H4 (cell line): ENCODE measurements at regions not wholly inside any gene's neighbourhood (a gene's known extent, or its start where the extent isn't known, plus 50 kb on each side); places are given as distances from the start of the nearest gene placed in this dataset.

Experiments used
- DNase-seq: peaks from one replicate; pipeline ENCODE4 v3.0.0-alpha.2; 2015; ENCODE audit warnings: low spot score

DNA sequence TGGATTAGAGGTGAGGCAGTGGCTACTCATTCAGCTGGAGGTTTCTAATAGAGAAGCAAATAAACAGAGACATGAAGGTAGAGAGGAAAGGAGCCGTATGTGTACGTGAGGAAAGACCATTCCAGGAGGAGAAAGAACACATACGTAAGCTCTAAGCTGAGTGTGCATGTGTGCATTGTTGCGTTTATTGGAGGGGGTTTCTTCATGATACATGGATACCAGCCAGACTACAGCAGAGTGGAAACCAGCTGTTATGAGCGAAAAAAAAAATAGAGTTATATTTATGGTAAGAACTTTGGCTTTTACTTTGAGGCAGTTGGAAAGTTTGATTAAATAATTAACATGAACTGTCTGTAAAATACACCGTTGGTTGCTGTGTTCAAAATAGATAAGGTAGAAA lies 173.4 kb upstream of the RGS18 start:
- no peak for DNase-seq

DNA sequence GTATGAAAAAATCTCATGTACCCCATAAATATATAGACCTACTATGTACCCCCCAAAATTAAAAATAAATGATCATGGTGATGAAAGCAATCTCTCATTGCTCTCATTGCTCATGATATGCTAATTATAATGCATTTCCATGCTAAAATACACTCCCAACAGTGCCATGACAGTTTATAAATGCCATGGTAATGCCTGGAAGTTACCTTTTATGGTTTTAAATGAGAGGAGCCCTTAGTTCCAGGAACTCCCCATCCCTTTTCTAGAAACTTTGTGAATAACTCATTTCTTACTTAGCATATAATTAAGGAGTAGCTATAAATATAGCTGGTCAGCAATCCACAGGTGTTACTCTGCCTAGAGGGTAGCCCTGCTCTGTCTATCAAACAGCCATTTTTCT lies 166.1 kb upstream of the RGS18 start:
- no peak for DNase-seq

DNA sequence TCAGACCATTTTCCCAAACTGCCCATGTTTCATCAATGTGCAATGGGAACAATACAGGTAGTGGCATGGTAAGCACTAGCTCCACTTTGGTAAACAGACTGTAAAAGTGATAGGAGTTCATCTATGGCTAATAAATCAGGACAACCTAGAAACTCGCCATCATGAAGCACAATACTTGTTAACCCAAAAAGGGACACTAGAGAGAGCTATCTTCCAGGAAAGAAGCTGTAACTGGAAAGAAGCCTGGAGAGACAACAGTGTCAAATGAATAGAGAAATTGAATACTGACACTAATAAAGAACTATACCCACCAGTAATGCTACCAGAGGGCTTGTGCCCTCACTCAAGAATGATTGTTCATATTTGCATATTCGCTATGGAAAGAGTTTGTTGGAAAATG lies 164.7 kb upstream of the RGS18 start:
- DNase-seq, result peak; percentile 34

DNA sequence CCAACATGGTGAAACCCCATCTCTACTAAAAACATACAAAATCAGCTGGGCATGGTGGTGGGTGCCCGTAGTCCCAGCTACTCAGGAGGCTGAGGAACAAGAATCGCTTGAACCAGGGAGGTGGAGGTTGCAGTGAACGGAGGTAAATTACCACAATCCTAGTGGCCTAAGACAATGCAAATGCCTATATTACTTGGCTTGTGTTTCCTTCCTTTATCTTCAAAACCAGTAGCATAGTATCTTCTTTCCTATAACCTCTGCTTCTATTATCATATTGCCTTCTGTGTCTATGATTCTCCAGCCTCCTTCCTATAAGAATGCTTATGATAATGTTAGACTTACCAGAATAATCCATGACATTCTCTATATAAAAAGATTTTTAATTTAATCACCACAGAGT lies 156.2 kb upstream of the RGS18 start:
- DNase-seq, result no peak

DNA sequence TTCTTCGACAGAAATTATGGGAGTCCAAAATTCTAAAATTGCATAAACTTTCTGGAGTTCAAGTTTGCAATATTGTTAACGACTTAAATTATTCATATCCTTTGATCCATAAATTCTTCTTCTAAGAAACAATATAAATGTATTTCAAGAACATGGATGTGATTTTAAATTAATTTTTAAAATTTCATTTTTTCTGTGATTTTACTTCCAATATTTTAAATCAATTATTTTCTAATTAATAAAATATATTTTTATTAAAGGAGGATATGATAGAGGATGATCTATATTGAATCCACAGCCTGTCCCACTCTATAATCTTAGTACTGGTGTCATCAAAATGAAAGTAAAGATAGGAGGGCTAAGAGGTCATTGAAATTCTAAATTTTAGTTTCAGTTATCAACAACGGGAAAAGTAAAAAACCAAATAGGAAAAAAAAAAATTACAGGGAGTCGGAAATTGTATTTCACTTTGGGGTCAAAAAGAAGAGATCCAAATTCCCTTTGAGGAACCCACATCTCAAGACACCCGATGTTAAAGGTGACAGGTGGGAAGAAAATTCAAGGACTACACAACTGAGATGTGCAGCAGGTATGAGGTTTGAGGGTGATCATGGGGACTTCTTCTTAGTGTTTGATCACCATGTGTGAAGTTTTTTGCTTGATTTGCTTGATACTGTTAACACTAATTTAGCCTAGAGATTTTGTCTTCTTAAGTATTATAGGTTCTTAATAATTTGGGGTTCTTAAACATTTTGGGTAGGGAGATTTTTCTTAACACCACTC lies 154.8 kb upstream of the RGS18 start:
- DNase-seq, result no peak

DNA sequence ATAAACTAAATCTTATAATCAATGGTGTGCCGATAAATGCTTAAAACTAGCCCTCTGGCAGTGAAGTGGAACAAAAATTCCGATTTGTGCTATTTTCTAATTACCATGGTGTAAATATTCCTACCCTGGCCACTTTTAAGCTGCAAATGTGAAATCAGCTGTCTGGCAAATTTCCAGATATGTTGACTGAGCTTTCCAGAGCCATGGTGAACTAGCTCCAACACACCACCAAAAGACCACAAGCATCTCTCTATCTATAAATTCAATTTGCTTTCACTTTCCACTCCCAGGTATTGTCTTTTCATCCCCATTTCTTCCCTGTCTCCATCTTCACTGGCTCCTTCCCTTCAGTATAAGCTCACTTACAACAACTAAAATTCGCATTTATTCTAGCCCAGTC lies 152.3 kb upstream of the RGS18 start:
- DNase-seq, result no peak

DNA sequence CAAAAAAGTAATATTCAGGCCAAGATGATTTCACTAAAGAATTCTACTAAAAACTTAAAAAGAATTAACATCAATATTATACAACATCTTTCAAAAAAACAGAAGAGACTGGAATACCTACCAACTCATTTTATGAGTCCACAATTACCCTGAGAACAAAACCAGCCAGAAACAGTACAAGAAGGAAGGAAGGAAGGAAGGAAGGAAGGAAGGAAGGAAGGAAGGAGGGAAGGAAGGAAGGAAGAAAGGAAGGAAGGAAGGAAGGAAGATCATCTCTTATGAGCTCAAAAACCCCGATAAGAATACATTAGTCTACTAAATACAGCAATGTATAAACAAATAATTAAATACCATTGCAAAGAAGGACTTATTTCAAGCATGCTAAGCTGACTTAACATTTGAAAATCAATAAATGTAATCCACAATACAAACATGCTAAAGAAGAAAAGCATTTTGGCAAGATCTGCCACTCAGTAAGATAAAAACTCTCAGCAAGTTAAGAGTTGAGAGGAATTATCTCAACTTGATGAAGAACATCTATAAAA lies 149.9 kb upstream of the RGS18 start:
- no peak for DNase-seq

DNA sequence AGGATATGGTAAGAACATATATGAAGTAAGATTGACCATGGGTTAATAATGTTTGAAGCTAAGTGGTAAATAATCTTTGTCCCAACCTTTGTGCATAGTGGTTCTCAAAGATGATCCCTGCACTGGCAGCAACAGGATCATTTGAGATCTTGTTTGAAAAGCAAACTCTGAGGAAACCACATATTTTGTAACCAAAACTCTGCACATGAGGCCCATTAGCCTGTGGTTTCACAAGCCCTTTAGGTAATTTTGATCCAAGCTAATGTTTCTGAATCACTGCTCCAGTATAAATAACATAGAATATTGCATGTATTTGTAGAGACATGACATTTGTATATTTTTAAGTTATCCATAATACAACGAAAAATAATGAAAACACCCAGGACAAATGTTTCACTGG lies 147.9 kb upstream of the RGS18 start:
- DNase-seq, result peak; percentile 47

DNA sequence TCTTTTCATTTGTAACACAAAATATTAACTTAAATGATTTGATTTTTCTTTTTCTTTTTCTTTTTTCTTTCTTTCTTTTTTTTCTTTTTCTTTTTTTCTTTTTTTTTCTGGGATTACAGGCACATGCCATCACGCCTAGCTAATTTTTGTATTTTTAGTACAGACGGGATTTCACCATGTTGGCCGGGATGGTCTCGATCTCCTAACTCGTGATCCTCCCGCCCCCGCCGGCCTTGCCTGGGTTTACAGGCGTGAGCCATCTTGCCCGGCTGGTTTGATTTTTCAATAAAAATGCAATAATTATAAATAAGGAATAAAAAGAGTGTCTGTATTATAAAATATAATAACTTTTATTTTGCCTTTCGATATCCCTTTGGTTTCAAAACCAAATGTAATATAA lies 146.7 kb upstream of the RGS18 start:
- DNase-seq, result no peak

DNA sequence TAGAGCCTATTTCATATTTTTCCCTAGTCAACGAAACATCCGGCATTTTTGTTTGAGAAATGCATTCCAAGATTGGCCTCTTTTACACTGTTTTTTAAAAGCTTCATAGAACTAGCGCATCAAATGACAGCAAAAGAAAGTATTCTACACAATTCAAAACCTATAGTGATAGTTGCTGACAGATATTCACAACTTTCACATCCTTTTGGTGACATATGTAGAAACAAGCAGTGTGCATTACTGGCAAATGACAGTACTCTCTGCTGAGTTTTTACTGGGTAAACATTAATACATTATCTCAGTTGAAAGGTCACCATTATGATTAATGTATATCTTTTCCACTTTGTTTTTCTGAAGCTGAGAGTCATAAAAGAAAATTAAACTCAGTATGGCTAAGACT lies 135.4 kb upstream of the RGS18 start:
- no peak for DNase-seq

DNA sequence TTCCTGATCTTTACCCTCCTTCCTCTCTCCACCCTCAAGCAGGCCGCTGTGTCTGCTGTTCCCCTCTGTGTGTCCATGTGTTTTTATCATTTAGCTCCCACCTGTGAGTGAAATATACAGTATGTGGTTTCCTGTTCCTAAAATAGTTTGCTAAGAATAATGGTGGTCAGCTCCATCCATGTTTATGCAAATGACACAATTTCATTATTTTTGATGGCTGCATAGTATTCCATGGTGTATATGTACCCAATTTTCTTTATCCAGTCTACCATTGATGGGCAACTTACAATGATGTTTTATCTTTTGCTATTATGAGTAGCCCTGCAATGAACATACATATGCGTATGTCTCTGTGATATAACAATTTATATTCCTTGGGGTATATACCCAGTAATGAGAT lies 133.4 kb upstream of the RGS18 start:
- no peak for DNase-seq

DNA sequence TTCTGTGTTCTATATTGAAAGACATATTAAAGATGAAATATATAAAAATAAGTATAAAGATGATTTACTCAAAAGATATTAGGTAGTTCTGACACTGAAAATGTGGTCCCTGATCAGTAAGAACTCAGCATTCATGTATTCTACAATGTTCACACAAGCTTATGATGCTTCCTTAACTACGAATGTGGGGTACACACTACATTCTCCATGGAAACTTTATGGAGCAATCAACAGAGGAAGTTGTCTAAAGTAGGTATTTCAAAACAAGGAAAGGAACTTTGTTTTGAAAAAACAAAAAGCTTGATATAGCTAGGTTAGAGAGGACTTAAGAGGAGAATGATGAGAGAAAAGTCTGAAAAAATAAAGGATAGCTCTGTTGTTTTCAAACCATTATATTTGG lies 119.7 kb upstream of the RGS18 start:
- DNase-seq, result no peak

DNA sequence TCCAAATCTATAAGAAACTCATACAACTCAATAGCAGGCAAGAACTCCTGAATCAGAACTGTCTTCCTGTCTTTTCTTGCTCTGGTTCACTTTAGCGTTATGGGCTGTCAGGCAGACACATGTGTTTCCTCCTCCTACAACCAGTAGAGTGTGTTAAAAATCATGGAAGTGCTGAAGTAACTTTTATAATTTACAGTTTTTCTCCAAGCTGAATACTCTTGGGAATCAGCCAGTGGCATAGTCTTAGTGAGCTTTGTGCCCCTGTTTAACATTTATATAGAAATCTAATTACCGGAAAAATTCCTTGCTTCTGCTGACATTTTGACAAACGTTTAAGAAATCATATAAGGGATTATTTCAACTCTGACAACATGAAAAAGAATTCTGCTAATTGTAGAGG lies 113.1 kb upstream of the RGS18 start:
- no peak for DNase-seq

DNA sequence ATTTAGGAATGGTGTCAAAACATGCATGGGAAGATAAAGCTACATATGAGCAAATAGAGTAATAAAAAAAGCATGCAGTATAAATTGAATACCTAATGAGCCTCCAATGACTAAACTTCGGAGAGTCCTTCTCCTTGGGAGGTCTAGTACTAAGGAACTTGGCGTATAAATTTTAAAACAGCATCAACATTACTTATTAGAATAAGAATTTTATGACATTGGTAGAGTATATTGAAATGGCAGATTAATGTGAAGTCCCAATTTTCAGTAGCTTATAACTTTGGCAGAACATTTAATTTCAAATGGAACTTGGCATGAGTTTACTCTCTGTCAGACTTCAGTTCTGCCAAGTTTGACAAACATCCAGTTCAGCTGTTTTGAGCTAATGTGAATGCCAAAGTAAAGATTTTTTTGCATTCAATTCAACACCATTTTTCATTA lies 104.7 kb upstream of the RGS18 start:
- no peak for DNase-seq

DNA sequence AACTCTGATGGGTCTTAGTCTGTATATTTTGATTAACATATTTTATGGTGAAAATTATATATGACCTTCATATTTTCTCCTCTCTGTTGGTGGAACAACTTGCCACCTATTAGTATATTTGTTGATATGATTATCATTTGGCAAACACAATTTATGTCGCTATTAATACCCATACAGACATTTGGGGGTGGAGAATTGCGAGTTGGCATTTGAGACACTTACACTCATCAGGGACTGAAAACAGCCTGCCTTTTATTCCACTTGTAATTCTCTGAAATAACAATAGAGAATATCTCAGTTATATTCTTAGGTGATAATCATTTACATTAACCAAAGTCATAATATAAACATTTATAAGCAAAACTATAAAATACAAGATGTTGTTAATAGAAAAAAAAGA lies 100.5 kb upstream of the RGS18 start:
- no peak for DNase-seq

DNA sequence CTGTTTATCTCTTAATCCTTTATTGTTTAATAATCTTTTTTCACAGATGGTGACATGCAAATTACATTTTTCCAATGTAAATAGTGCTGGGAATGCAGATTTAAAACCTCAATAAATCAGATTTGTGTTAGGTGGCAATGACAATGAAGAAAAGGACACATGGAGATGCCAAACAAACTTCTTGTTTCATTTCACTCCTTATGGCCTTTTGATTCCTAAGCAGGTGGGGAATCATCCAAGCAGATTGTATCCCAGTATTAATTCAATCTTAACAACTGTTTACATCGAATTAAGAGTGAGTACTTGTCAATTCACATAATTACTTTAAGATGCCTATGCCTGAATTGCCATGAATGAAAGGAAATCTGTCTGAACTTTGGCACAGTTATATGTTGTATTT lies 98.9 kb upstream of the RGS18 start:
- no peak for DNase-seq

DNA sequence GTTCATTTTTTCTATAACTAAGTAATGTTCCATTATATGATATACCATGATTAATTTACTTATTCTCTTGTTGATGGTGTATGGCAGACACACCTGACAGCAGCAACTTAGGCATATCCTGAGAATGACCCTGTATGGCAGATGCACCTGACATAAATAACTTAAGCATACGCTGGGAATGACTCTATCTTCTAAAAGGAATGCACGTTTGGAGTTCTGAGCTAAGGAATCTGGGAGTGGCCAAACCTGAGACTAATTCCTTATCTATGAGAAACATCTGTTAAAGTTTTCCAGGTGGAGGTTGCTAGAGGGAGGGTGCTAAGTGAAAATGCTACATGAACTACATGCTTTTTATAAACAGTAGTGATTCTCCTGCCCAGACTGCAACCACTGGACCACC lies 96.7 kb upstream of the RGS18 start:
- no peak for DNase-seq

DNA sequence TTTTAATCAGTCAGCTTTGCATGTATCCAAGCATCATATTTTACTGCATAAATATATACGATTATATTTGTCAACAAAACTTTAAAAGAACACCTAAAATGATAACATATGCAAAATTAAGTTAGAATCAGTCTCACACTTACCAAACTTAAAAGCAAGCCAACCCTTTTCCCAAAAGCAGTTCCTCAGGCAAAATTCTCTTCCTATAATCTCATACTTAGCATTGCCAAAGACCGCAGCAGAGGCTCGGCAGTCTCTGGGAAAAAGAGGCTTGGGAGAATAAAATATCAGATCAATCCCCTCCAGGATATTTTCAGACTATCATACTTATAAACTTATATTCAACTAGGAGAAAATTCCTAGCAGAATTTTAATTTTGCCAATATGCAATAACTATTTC lies 93.2 kb upstream of the RGS18 start:
- DNase-seq, result no peak

DNA sequence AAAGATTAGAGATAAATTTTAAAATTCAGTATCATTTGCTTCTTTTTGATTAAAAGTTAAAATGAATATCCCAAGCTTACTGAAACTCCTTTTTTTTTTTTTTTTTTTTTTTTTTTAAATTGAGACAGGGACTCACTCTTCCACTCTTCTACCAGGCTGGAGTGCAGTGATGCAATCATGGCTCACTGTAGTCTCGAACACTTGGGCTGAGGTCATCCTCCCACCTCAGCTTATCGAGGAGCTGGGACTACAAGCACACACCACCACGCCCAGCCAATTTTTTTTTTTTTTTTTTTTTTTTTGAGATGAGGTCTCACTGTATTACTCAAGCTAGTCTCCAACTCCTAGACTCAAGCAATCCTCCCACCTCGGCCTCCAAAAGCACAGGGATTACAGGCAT lies 92.1 kb upstream of the RGS18 start:
- DNase-seq, result peak; percentile 39

DNA sequence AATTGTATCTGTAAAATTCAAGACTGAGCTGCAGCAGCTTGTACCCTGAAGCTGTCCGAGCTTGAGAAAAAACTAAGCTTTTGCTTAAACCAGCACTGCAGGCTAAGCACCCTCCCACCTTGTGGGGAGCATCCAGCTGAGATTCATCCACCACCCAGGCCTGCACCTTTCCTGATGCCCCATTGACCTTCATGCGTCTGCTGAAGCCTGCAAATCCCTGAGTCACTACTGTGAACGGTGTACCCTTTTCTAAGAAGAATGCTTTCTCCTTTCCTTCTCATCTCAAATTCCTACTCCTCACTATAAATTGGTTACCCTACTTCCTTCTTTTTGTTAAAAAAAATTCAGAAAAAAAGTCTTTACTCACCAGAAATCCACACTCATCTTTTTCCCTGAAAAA lies 90.9 kb upstream of the RGS18 start:
- DNase-seq, result no peak

DNA sequence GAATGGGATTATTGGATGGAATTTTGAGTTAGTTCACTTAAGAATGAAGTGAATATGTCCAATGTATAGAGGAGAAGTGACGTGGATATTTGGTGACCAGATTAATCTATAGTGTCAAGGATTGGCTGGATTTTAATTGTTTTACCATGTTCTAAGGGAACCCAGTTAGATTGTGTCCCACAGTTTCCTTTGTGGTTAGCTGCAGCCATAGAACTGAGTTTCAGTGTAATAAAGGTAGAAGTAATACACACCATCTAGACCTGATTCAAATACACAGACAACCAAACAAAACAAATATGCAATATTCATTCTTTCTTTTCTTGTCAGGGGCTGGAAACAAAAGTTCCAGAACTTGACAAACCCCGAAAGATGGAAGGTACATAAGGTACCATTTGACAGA lies 88.0 kb upstream of the RGS18 start:
- no peak for DNase-seq

DNA sequence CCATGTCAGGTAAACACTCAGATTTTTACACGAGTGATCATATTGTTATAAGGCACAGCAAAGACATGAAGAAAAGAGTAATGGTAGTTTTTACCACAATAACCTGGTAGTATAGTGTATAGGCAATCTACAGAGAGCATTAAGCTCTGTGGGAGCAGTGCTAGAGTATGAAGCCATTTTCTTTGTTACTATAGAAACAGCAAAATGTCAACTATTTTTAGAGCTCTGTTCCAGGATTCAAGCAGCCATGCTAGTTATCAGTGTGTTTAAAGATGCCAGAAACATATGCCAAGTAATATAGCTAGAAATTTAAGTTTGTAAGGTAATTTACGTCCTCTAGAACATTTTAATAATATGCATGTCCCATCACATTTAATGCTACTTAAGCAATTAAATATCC lies 77.6 kb upstream of the RGS18 start:
- no peak for DNase-seq

DNA sequence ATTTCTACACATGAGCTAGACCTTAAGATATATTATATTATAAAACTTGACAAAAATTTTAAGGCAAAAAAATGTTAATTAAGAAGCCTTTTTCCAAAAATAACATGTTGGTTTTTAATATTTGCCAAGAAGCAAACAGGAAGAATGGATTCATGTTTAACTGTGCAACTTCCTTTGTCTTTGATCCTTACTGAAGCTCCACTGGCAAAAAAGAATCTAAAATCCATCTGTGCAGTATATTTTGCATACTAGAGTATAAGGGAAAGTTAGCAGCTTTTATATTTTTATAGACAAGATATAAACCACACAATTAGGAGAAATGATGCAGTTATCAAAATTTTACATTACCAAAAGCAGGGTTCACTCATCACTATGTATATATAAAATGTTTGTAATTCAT lies 76.9 kb upstream of the RGS18 start:
- DNase-seq, result no peak

DNA sequence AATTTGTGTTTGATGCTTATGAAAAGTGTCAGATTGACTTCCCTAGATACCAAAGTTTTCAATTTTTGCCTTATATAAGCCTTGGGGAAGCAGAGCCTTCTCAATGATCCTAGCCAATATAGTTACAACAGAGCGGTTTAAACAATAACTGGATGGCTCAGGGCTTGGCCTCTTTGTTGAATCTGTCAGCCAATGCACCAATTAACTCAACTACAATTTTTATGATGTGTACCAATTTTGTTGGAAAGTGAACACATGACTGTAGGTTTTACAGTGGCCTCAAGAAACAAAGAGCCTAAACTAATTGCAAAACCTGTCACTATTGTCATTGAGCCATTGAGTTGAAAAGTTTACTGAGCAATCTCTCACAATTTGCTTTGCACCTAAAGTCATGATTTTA lies 71.6 kb upstream of the RGS18 start:
- DNase-seq, result no peak
